ENCODE measurements at regions not wholly inside any gene's neighbourhood (a gene's known extent, or its start where the extent isn't known, plus 50 kb on each side); places are given as distances from the start of the nearest gene placed in this dataset.
"Not testable (repeated sequence)": the region's sequence is repeated elsewhere in the genome, so short reads cannot be mapped to it uniquely, and the experiment has no call there.

DNA sequence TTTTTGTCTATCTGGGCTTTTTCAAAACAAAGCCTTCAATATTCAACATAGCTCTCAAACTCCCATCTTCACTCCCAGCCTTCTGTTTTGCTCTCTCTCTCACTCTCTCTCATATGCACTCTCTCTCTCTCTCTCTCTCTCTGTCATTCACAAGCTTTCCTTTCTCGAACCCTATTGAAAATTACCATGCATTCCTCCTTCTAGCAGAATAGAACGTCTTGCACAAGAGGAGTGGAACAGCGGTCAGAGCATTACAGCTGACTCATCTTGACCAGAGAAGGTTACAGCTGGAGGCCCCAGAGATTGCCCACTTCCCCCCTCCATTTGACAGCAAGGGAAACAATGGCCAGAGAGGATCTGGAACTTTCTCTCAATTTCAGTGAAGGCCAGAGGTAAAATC, 51.0 kb upstream of the LIFR start:
- no peak for DNase-seq
- no peak for ATAC-seq
- intact Hi-C loops (cut with micrococcal nuclease): no loop called here

- intact Hi-C loops (cut with micrococcal nuclease): no loop called here
- ATAC-seq (peak; percentile 47), DNase-seq (no peak)
Observed at GRCh38 chr5:38607930-38608564, 51.6 kb upstream of the LIFR start.

- DNase-seq: no peak
- ATAC-seq: no peak
- intact Hi-C loops (cut with micrococcal nuclease): no loop called here
Observed at GRCh38 chr5:38608874-38609273, 52.4 kb upstream of the LIFR start.

GRCh38 chr5:38612851-38613250, 56.4 kb upstream of the LIFR start:
- no peak for ATAC-seq
- intact Hi-C loops (cut with micrococcal nuclease): no loop called here

GRCh38 chr5:38613490-38613889, 57.0 kb upstream of the LIFR start:
- intact Hi-C loops (cut with micrococcal nuclease): no loop called here
- no peak for DNase-seq
- no peak for ATAC-seq

More at GRCh38 chr5:38612851-38613250, 56.4 kb upstream of the LIFR start:
- no peak for DNase-seq

- DNase-seq (no peak), ATAC-seq (no peak)
- intact Hi-C loops (cut with micrococcal nuclease): no loop called here
Observed at GRCh38 chr5:38613992-38614836, 57.8 kb upstream of the LIFR start.

DNA sequence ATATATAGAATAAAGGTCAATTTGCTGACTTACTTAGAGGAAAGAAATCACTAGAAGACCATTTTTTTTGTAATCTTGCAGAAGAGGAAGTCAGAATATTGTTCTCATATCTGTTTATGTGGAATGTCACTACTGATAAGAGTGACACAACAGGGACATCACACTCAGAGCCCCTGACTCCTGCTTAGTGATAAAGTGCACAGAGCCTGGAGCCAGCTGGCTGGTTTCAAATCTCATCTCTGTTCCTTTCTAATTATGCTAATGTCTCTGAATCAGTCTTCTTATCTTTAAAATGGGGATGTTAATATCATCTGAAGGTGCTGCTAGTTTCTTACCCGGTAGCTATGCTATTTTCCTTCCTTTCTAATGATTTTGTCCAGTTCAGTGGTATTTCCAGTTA, 58.6 kb upstream of the LIFR start:
- DNase-seq: no peak
- intact Hi-C loops (cut with micrococcal nuclease): no loop called here
- no peak for ATAC-seq

DNA sequence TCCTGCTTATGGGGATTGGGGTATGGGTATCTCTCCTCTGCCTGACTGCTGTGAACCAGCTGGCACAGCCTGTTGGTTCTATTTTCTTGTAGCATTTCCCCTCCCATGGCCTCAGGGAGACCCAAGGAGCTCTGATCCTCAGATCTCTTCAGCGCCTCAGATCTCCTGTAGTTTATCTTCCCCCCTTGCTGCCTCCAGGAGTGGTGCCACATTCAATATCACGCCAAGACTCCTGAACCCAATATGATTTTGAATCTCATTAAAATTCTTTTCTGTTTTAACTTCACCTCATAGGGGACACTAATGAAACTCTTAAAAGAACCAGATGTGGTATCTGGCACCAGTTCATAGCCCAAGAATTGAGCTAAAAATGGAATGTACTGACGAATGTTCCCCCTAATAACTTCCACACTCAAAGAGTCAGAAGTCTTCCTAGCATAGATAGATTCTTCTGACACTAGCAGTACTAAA, 59.6 kb upstream of the LIFR start:
- peak; percentile 38 for ATAC-seq
- intact Hi-C loops (cut with micrococcal nuclease): no loop called here
- DNase-seq: no peak

- DNase-seq (no peak), ATAC-seq (no peak)
- intact Hi-C loops (cut with micrococcal nuclease): no loop called here
Observed at GRCh38 chr5:38618154-38618553, 61.7 kb upstream of the LIFR start.

- no peak for ATAC-seq
- no peak for DNase-seq
- intact Hi-C loops (cut with micrococcal nuclease): no loop called here
Observed at GRCh38 chr5:38621331-38621730, 64.9 kb upstream of the LIFR start.

- intact Hi-C loops (cut with micrococcal nuclease): no loop called here
- ATAC-seq: no peak
- no peak for DNase-seq
Observed at GRCh38 chr5:38621840-38622437, 65.5 kb upstream of the LIFR start.

DNA sequence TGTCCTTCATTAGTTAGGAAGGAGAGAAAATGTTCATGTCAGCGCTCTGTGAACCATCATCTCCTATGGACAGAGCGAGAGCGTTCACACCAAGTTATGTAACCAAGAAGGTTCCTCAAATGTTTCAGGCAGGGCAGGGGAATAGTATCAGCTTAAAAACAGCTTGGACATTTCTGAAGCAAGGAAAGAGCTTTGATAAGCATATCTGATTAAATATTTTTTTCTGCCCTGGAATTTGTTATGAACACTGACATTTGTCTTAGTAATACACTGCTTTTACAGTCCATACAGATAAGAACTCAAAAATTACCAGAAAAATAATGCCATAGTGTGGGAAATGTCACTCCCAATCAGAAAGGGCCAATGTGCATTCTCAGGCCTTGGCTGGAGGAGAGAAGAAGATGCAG, 66.3 kb upstream of the LIFR start:
- peak; percentile 71 for ATAC-seq
- intact Hi-C loops (cut with micrococcal nuclease): no loop called here
- DNase-seq: no peak

DNA sequence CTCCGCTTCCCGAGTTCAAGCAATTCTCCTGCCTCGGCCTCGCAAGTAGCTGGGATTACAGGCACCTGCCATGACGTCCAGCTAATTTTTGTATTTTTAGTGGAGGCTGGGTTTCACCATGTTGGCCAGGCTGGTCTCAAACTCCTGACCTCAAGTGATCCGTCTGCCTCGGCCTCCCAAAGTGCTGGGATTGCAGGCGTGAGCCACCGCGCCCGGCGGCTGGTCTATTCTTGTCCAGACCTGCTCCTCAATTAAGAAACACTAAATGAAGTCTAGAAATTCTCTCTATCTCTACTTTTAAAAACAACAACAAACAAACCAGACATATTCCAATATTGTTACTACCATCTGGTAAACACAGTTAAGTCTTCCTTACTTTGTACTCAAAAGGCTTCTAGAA, 68.1 kb upstream of the LIFR start:
- ATAC-seq; intact Hi-C loops (cut with micrococcal nuclease); DNase-seq: not testable (repeated sequence)

- intact Hi-C loops (cut with micrococcal nuclease); DNase-seq; ATAC-seq: not testable (repeated sequence)
Observed at GRCh38 chr5:38631376-38631775, 74.9 kb upstream of the LIFR start.

DNA sequence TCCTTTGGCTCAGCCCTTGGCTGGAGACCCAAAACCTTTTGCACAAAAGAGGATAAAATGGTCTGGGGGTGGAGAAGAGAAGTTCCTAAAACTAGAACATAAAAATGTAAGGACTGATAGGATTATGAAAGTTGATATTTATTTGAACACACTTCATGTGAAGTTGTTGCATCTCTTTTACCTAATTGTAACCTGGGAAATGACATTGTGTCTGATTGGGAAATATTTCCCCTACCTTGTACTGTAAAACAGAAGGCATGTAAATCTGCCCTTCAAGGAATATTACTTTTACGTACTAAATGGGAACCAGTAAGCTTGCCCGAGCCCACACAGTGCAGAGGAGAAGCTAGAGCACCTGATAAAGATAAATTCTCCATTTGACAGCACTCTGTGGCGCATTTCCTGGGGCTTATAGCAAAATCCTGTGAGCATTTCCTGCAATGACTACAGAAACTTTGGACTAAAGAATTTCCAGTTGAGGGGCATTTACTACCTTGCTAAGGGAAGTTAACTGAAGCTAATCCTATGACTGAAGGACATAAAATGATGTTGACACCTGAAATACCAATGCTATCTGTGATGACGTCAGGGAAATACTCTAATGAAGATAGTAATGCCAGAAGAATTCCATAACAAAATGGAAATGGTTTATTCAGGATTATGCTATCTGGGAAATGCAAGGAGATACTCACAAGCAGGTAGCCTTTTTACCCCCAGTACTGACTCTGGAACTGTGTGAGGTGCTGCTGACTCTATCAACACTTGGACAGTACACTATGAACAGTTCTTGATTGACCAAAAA, 78.3 kb upstream of the LIFR start:
- ATAC-seq (no peak), DNase-seq (no peak)
- intact Hi-C loops (cut with micrococcal nuclease): no loop called here

DNA sequence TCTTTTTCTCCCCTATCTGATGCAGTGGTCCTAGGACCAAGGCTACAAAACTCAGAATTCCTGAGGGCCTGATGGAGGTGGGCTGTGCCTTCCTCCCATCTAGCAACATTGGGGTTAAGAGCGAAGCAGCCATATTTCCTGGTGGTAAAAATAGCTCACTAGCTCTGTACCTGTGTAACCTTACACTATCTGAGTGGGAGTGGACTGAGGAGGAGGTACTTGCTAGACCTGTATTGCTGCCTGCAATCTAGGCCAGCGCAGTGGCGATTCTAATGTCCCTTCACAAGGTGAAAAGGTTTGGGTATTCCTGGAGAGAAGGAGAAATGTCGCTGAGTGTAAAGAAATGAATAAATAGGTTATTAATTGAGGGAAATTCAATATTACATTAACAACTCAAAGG, 80.2 kb upstream of the LIFR start:
- DNase-seq (no peak), ATAC-seq (no peak)
- intact Hi-C loops (cut with micrococcal nuclease): no loop called here

DNA sequence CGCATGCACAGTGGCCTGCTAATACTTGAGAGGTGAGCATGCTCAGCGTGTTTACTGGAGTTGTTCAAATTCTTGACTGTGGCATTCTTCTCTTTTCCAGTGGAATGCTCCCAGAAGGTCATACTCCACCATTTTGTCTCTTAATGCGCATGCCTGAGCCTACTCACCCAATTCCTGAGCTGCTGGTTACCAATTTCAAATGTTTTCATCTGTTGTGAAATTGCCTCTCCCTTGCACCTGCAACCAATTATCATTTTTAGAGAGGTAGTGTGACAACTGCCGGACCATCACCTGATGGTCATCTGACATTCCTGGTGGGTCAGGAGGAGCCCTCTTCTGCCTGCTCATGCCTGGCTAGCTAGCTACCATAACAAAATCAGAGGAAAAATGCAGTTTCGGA, 82.2 kb upstream of the LIFR start:
- no peak for ATAC-seq
- intact Hi-C loops (cut with micrococcal nuclease): no loop called here
- no peak for DNase-seq

DNA sequence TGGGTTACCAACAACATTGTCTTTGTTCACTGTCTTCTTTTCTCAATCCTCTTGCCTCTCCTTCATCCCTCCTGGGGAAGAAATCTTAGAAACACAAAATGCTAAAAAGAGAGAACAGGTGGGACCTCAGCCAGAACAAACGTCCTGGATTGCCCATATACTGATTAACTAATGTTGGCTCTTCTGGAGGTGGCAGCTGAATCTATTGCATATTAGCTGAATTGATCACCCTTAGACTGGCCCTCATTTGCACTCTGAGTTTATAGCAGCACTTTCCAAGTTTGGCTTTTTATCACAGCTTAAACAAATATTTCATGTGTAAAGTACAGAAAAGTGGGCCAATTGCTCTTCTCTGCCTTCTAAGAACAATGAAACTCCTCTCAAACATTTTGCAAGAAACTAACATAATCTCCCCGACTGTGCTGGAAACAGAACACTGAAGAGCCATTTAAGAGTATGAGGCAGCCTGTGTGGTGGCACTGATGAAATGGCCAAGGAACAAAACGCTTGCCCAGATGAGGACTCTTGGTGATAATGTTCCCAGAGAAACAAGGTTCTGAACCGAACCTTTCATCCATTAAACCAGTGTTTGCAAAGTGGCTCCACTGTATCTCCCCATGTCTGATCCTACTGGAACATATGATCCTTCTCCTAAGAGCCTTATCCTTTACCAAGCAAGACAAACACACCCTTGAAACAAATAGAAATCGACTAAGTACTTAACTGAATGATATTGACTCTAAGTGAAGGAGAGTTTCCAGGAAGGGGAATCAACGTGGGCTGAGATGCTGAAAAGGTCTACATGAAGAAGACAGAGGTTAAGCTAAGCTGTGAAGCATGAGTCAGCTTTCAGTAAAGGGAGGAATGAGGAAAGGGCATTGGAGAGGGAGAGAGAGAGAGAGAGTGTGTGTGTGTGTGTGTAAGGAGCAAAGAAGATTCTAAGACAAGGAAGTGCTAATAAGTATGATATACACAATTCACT, 83.2 kb upstream of the LIFR start:
- DNase-seq: no peak
- intact Hi-C loops (cut with micrococcal nuclease): no loop called here
- no peak for ATAC-seq

All from left ventricle myocardium superior (tissue), 1 donor.